Fibroblast of lung (primary cell): ENCODE measurements at regions not wholly inside any gene's neighbourhood (a gene's known extent, or its start where the extent isn't known, plus 50 kb on each side); places are given as distances from the start of the nearest gene placed in this dataset.
A peak's percentile ranks its signal among the peaks of the same experiment; 100 is the strongest.

ENCODE experiments used
- DNase-seq, 2 donors: peaks; one replicate each; pipeline versions ENCODE4 v3.0.0 to v3.0.0-alpha.2; 2010; ENCODE audit warnings: low read depth in 2 of 2
- H2AFZ ChIP-seq: 2 replicates; pipeline ENCODE4 v1.5.1; 2012; ENCODE audit warnings: low read length, control low read depth, inconsistent platforms
- H3K27ac ChIP-seq: 2 replicates; pipeline ENCODE4 v1.5.1; 2011; ENCODE audit warnings: low read length, control low read depth; ENCODE audit not compliant: insufficient read depth
- H3K27me3 ChIP-seq: 2 replicates; pipeline ENCODE4 v1.5.1; 2011; ENCODE audit warnings: mild to moderate bottlenecking, low read length; ENCODE audit not compliant: control insufficient read depth, insufficient read depth
- H3K36me3 ChIP-seq: 2 replicates; pipeline ENCODE4 v1.5.1; 2011; ENCODE audit warnings: low read length; ENCODE audit not compliant: control insufficient read depth, insufficient read depth
- H3K4me1 ChIP-seq: 2 replicates; pipeline ENCODE4 v1.5.1; 2011; ENCODE audit warnings: low read length; ENCODE audit not compliant: control insufficient read depth, insufficient read depth; ENCODE audit errors: extremely low read depth
- H3K4me2 ChIP-seq: 2 replicates; pipeline ENCODE4 v1.5.1; 2011; ENCODE audit warnings: low read length, control low read depth; ENCODE audit not compliant: insufficient read depth; ENCODE audit errors: extremely low read depth
- H3K4me3 ChIP-seq, 4 experiments: fragments of 200-600 bp in 1 of 4; sonication (generic) in 1 of 4; replicated peaks in 1 of 4; 2 replicates each; pipeline ENCODE4 v1.5.1; 2011 to 2016; ENCODE audit warnings: low read length in 4 of 4, low read depth in 3 of 4, mild to moderate bottlenecking in 3 of 4, control low read depth in 2 of 4, inconsistent platforms in 1 of 4, mixed read lengths in 1 of 4; ENCODE audit not compliant: insufficient read depth in 1 of 4; ENCODE audit errors: control extremely low read depth in 1 of 4
- H3K79me2 ChIP-seq: 2 replicates; pipeline ENCODE4 v1.5.1; 2012; ENCODE audit warnings: mild to moderate bottlenecking, low read length, inconsistent platforms; ENCODE audit not compliant: control insufficient read depth, insufficient read depth
- H3K9ac ChIP-seq: 2 replicates; pipeline ENCODE4 v1.5.1; 2011; ENCODE audit warnings: mild to moderate bottlenecking, low read length, control low read depth; ENCODE audit not compliant: insufficient read depth
- H3K9me3 ChIP-seq: 2 replicates; pipeline ENCODE4 v1.5.1; 2012; ENCODE audit warnings: low read depth, low read length; ENCODE audit not compliant: control insufficient read depth, insufficient read depth
- H4K20me1 ChIP-seq: 2 replicates; pipeline ENCODE4 v1.5.1; 2011; ENCODE audit warnings: low read length; ENCODE audit not compliant: control insufficient read depth, insufficient read depth; ENCODE audit errors: extremely low read depth
- EZH2 ChIP-seq: IDR thresholded peaks from 2 replicates; pipeline ENCODE4 v1.5.1; 2012; ENCODE audit warnings: low read length, control low read depth, mild to moderate bottlenecking; ENCODE audit errors: missing control alignments
- TF ChIP-seq, protein P1 (sequence below), 2 donors: IDR thresholded peaks in 1 of 2; conservative IDR thresholded peaks in 1 of 2; 1 replicate in 1 of 2; 2 replicates in 1 of 2; pipeline ENCODE4 v1.5.1; 2011 to 2012; ENCODE audit warnings: low read length in 2 of 2, control low read depth in 1 of 2, inconsistent platforms in 1 of 2, low read depth in 1 of 2, mild to moderate bottlenecking in 1 of 2

- Histone ChIP-seq H3K79me2 (no peaks in the 10 kb centered on the region), H3K9me3 (no peaks in the 10 kb centered on the region), H3K27ac (no peak overlapping the region), H3K4me1 (no peaks in the 10 kb centered on the region), H2AFZ (no peak overlapping the region), H3K9ac (no peak overlapping the region), H3K27me3 (no peaks in the 10 kb centered on the region), H4K20me1 (no peaks in the 10 kb centered on the region), H3K4me3 (no peak overlapping the region), H3K4me2 (no peak overlapping the region), H3K36me3 (no peaks in the 10 kb centered on the region)
- TF ChIP-seq, protein P1, sequence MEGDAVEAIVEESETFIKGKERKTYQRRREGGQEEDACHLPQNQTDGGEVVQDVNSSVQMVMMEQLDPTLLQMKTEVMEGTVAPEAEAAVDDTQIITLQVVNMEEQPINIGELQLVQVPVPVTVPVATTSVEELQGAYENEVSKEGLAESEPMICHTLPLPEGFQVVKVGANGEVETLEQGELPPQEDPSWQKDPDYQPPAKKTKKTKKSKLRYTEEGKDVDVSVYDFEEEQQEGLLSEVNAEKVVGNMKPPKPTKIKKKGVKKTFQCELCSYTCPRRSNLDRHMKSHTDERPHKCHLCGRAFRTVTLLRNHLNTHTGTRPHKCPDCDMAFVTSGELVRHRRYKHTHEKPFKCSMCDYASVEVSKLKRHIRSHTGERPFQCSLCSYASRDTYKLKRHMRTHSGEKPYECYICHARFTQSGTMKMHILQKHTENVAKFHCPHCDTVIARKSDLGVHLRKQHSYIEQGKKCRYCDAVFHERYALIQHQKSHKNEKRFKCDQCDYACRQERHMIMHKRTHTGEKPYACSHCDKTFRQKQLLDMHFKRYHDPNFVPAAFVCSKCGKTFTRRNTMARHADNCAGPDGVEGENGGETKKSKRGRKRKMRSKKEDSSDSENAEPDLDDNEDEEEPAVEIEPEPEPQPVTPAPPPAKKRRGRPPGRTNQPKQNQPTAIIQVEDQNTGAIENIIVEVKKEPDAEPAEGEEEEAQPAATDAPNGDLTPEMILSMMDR (conservative IDR thresholded peaks at IDR 0.05 in 1 of 2, IDR thresholded peaks at IDR 0.05 in 1 of 2; ENCODE audit: low read depth in 1 of 2, low read length in 2 of 2), result no peak
- TF ChIP-seq EZH2, result no peak
- DNase-seq, result peak in 1 of 2 donors; percentile 47
These were observed 724.9 kb upstream of the TENM4 start for GRCh38 chr11:80165744-80166143.

GRCh38 chr11:80163441-80163840, 722.6 kb upstream of the TENM4 start:
- H3K4me3 ChIP-seq, result no peak overlapping the region
- H3K79me2 ChIP-seq, result no peaks in the 10 kb centered on the region
- H3K4me1 ChIP-seq, result no peaks in the 10 kb centered on the region
- no peaks in the 10 kb centered on the region for H3K27me3 ChIP-seq
- no peak overlapping the region for H3K4me2 ChIP-seq
- H2AFZ ChIP-seq, result no peak overlapping the region
- TF ChIP-seq EZH2, result no peak
- TF ChIP-seq, protein P1 (conservative IDR thresholded peaks at IDR 0.05 in 1 of 2, IDR thresholded peaks at IDR 0.05 in 1 of 2; ENCODE audit: low read depth in 1 of 2, low read length in 2 of 2), result no peak
- H3K9ac ChIP-seq, result no peak overlapping the region
- DNase-seq, result no peak
- H3K36me3 ChIP-seq, result no peaks in the 10 kb centered on the region
- H3K27ac ChIP-seq, result no peak overlapping the region
- H4K20me1 ChIP-seq, result no peaks in the 10 kb centered on the region
- no peaks in the 10 kb centered on the region for H3K9me3 ChIP-seq

DNA sequence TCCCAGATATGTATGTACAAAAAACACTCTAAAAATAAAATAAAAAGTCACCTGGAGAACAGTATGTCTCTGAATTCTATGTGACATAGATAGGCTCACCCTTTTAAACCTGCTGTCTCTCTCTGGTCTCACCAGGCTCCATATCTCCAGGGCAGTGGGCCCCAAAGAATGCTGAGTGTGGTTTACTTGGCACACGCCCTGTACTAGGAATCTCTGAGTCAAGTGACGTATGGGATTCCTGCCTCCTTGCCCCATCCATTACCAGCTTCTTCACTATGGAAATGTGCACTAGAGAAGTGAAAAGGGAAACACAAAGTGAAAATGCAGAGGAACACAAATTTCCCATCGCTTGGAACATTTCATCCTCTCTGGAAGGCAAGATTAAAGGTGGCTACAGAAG, 722.2 kb upstream of the TENM4 start:
- no peaks in the 10 kb centered on the region for H3K9me3 ChIP-seq
- TF ChIP-seq EZH2, result no peak
- TF ChIP-seq, protein P1 (conservative IDR thresholded peaks at IDR 0.05 in 1 of 2, IDR thresholded peaks at IDR 0.05 in 1 of 2; ENCODE audit: low read depth in 1 of 2, low read length in 2 of 2), result no peak
- H3K27me3 ChIP-seq, result no peaks in the 10 kb centered on the region
- H2AFZ ChIP-seq, result no peak overlapping the region
- no peaks in the 10 kb centered on the region for H3K79me2 ChIP-seq
- H3K4me3 ChIP-seq, result no peak overlapping the region
- H3K36me3 ChIP-seq, result no peaks in the 10 kb centered on the region
- no peak overlapping the region for H3K4me2 ChIP-seq
- peak; percentile 70 to 81 for DNase-seq
- no peak overlapping the region for H3K9ac ChIP-seq
- no peaks in the 10 kb centered on the region for H4K20me1 ChIP-seq
- no peak overlapping the region for H3K27ac ChIP-seq
- H3K4me1 ChIP-seq, result no peaks in the 10 kb centered on the region
